Karpas-422 (cell line): ENCODE measurements at regions not wholly inside any gene's neighbourhood (a gene's known extent, or its start where the extent isn't known, plus 50 kb on each side); places are given as distances from the start of the nearest gene placed in this dataset.

Source experiments
- DNase-seq: peaks from one replicate; pipeline ENCODE4 v3.0.0-alpha.2; 2015
- H2AFZ ChIP-seq: fragments of 200-600 bp; sonication (generic); 2 replicates; pipeline ENCODE4 v1.6.1; 2014; ENCODE audit warnings: antibody characterized with exemption, low read length, mixed read lengths
- H3K27ac ChIP-seq: fragments of 200-600 bp; sonication (generic); 2 replicates; pipeline ENCODE4 v1.5.1; 2014; ENCODE audit warnings: mild to moderate bottlenecking, low read length, moderate library complexity
- H3K27me3 ChIP-seq: fragments of 200-600 bp; sonication (generic); 2 replicates; pipeline ENCODE4 v1.6.1; 2014; ENCODE audit warnings: low read length, mixed read lengths
- H3K36me3 ChIP-seq: fragments of 200-600 bp; sonication (generic); 2 replicates; pipeline ENCODE4 v1.6.1; 2014; ENCODE audit warnings: low read length, mixed read lengths; ENCODE audit not compliant: insufficient read depth
- H3K4me1 ChIP-seq: fragments of 200-600 bp; sonication (generic); 2 replicates; pipeline ENCODE4 v1.6.1; 2014; ENCODE audit warnings: mild to moderate bottlenecking, low read length, mixed read lengths
- H3K4me2 ChIP-seq: fragments of 200-600 bp; sonication (generic); 2 replicates; pipeline ENCODE4 v1.6.1; 2014; ENCODE audit warnings: low read length, low read depth, mild to moderate bottlenecking; ENCODE audit not compliant: poor library complexity, severe bottlenecking
- H3K4me3 ChIP-seq: fragments of 200-600 bp; sonication (generic); 2 replicates; pipeline ENCODE4 v1.5.1; 2014; ENCODE audit warnings: mild to moderate bottlenecking, antibody characterized with exemption, low read length, mixed read lengths
- H3K79me2 ChIP-seq: fragments of 200-600 bp; sonication (generic); 2 replicates; pipeline ENCODE4 v1.6.1; 2014; ENCODE audit warnings: mild to moderate bottlenecking, low read length, mixed read lengths
- H3K9ac ChIP-seq: fragments of 200-600 bp; sonication (generic); 2 replicates; pipeline ENCODE4 v1.6.0; 2014; ENCODE audit warnings: low read length
- H3K9me2 ChIP-seq: fragments of 200-600 bp; sonication (generic), shearing (Covaris generic); replicated peaks from 2 replicates; pipeline ENCODE4 v1.6.0; 2014; ENCODE audit warnings: mild to moderate bottlenecking, low read length, moderate library complexity; ENCODE audit not compliant: insufficient read depth
- H3K9me3 ChIP-seq: fragments of 300-700, 200-600 bp; sonication (generic); 2 replicates; pipeline ENCODE4 v1.6.1; 2014; ENCODE audit warnings: low read length, mixed read lengths
- H4K20me1 ChIP-seq: fragments of 200-600 bp; sonication (generic); 2 replicates; pipeline ENCODE4 v1.6.1; 2014; ENCODE audit warnings: mild to moderate bottlenecking, antibody characterized with exemption, low read length, low read depth; ENCODE audit not compliant: insufficient read depth

- no peak overlapping the region for H3K9ac ChIP-seq
- H3K4me1 ChIP-seq, result no peaks in the 10 kb centered on the region
- H3K9me3 ChIP-seq, result peaks cover 66% of the 10 kb centered on the region
- H3K36me3 ChIP-seq, result no peaks in the 10 kb centered on the region
- H3K79me2 ChIP-seq, result no peaks in the 10 kb centered on the region
- H3K4me2 ChIP-seq, result no peak overlapping the region
- H4K20me1 ChIP-seq, result no peaks in the 10 kb centered on the region
- no peaks in the 10 kb centered on the region for H3K27me3 ChIP-seq
- no peak overlapping the region for H3K27ac ChIP-seq
- H3K9me2 ChIP-seq, result no peaks in the 10 kb centered on the region
- no peak overlapping the region for H2AFZ ChIP-seq
- no peak for DNase-seq
- no peak overlapping the region for H3K4me3 ChIP-seq
Measured at GRCh38 chr18:71899707-71900472, 644.3 kb downstream of the CBLN2 start.

GRCh38 chr18:71899183-71899582, 645.0 kb downstream of the CBLN2 start:
- Histone ChIP-seq H3K27me3 (no peaks in the 10 kb centered on the region), H2AFZ (no peak overlapping the region), H3K4me1 (no peaks in the 10 kb centered on the region), H3K79me2 (no peaks in the 10 kb centered on the region), H3K4me3 (no peak overlapping the region), H4K20me1 (no peaks in the 10 kb centered on the region), H3K4me2 (no peak overlapping the region), H3K9ac (no peak overlapping the region), H3K27ac (no peak overlapping the region), H3K9me3 (peaks cover 71% of the 10 kb centered on the region), H3K9me2 (no peaks in the 10 kb centered on the region), H3K36me3 (no peaks in the 10 kb centered on the region)
- DNase-seq, result no peak

- Histone ChIP-seq H4K20me1 (no peaks in the 10 kb centered on the region), H3K79me2 (no peaks in the 10 kb centered on the region), H3K27me3 (no peaks in the 10 kb centered on the region), H3K9me2 (no peaks in the 10 kb centered on the region), H3K27ac (no peak overlapping the region), H3K4me3 (no peak overlapping the region), H3K4me2 (no peak overlapping the region), H3K9ac (no peak overlapping the region), H2AFZ (no peak overlapping the region), H3K9me3 (peaks cover 48% of the 10 kb centered on the region), H3K36me3 (no peaks in the 10 kb centered on the region), H3K4me1 (no peaks in the 10 kb centered on the region)
- DNase-seq, result no peak
Measured at GRCh38 chr18:71887509-71887908, 656.6 kb downstream of the CBLN2 start.

GRCh38 chr18:71878226-71878625, 665.9 kb downstream of the CBLN2 start:
- Histone ChIP-seq H3K9me2 (no peaks in the 10 kb centered on the region), H2AFZ (no peak overlapping the region), H3K79me2 (no peaks in the 10 kb centered on the region), H3K36me3 (no peaks in the 10 kb centered on the region), H3K4me3 (no peak overlapping the region), H3K4me2 (no peak overlapping the region), H3K27me3 (no peaks in the 10 kb centered on the region), H3K27ac (no peak overlapping the region), H3K9ac (no peak overlapping the region), H4K20me1 (no peaks in the 10 kb centered on the region), H3K4me1 (no peaks in the 10 kb centered on the region), H3K9me3 (peaks cover 56% of the 10 kb centered on the region)
- DNase-seq, result no peak

GRCh38 chr18:71873695-71874094, 670.4 kb downstream of the CBLN2 start:
- Histone ChIP-seq H3K4me2 (no peak overlapping the region), H3K4me1 (no peaks in the 10 kb centered on the region), H3K9me3 (peaks cover 53% of the 10 kb centered on the region), H2AFZ (no peak overlapping the region), H3K79me2 (no peaks in the 10 kb centered on the region), H3K9me2 (no peaks in the 10 kb centered on the region), H4K20me1 (no peaks in the 10 kb centered on the region), H3K36me3 (no peaks in the 10 kb centered on the region), H3K4me3 (no peak overlapping the region), H3K9ac (no peak overlapping the region), H3K27ac (no peak overlapping the region), H3K27me3 (no peaks in the 10 kb centered on the region)
- no peak for DNase-seq

- DNase-seq, result no peak
- H3K4me2 ChIP-seq, result no peak overlapping the region
- no peak overlapping the region for H3K27ac ChIP-seq
- H2AFZ ChIP-seq, result no peak overlapping the region
- H3K36me3 ChIP-seq, result no peaks in the 10 kb centered on the region
- peaks cover 75% of the 10 kb centered on the region for H3K9me3 ChIP-seq
- H3K4me1 ChIP-seq, result no peaks in the 10 kb centered on the region
- H3K9ac ChIP-seq, result no peak overlapping the region
- no peaks in the 10 kb centered on the region for H3K27me3 ChIP-seq
- H3K79me2 ChIP-seq, result no peaks in the 10 kb centered on the region
- no peaks in the 10 kb centered on the region for H4K20me1 ChIP-seq
- H3K4me3 ChIP-seq, result no peak overlapping the region
- H3K9me2 ChIP-seq, result no peaks in the 10 kb centered on the region
Measured at GRCh38 chr18:71865888-71866287, 678.3 kb downstream of the CBLN2 start.

GRCh38 chr18:71850602-71851001, 693.5 kb downstream of the CBLN2 start:
- Histone ChIP-seq H3K4me2 (no peak overlapping the region), H2AFZ (no peak overlapping the region), H3K9me2 (no peaks in the 10 kb centered on the region), H3K4me3 (no peak overlapping the region), H3K79me2 (no peaks in the 10 kb centered on the region), H3K4me1 (no peaks in the 10 kb centered on the region), H3K36me3 (no peaks in the 10 kb centered on the region), H3K27ac (no peak overlapping the region), H3K9ac (no peak overlapping the region), H3K9me3 (peaks cover 71% of the 10 kb centered on the region), H3K27me3 (no peaks in the 10 kb centered on the region), H4K20me1 (no peaks in the 10 kb centered on the region)
- no peak for DNase-seq

GRCh38 chr18:71849407-71849806, 694.7 kb downstream of the CBLN2 start:
- no peaks in the 10 kb centered on the region for H3K9me2 ChIP-seq

More at GRCh38 chr18:71849407-71849806, 694.7 kb downstream of the CBLN2 start:
- no peaks in the 10 kb centered on the region for H3K4me1 ChIP-seq
- no peak overlapping the region for H2AFZ ChIP-seq
- no peaks in the 10 kb centered on the region for H3K36me3 ChIP-seq
- H3K4me3 ChIP-seq, result no peak overlapping the region
- H3K9me3 ChIP-seq, result peaks cover 73% of the 10 kb centered on the region
- no peak overlapping the region for H3K27ac ChIP-seq
- H3K9ac ChIP-seq, result no peak overlapping the region
- H4K20me1 ChIP-seq, result no peaks in the 10 kb centered on the region
- no peaks in the 10 kb centered on the region for H3K27me3 ChIP-seq
- peak; percentile 54 for DNase-seq
- no peaks in the 10 kb centered on the region for H3K79me2 ChIP-seq
- no peak overlapping the region for H3K4me2 ChIP-seq
